H9 (cell line): ENCODE measurements at regions not wholly inside any gene's neighbourhood (a gene's known extent, or its start where the extent isn't known, plus 50 kb on each side); places are given as distances from the start of the nearest gene placed in this dataset.

Source experiments
- DNase-seq: peaks from one replicate; pipeline ENCODE4 v3.0.0-alpha.2; 2017
- H2AFZ ChIP-seq: one replicate; pipeline ENCODE4 v1.6.1; 2013; ENCODE audit warnings: mild to moderate bottlenecking, low read length, control low read depth, moderate library complexity
- H2AK5ac ChIP-seq: 2 replicates; pipeline ENCODE4 v1.6.1; 2013; ENCODE audit warnings: low read length, control low read depth, mixed read lengths; ENCODE audit not compliant: insufficient read length
- H2BK120ac ChIP-seq: one replicate; pipeline ENCODE4 v1.6.1; 2013; ENCODE audit warnings: low read depth, mild to moderate bottlenecking, low read length, control low read depth, inconsistent platforms; ENCODE audit not compliant: poor library complexity, severe bottlenecking
- H2BK12ac ChIP-seq: 2 replicates; pipeline ENCODE4 v1.6.1; 2013; ENCODE audit warnings: low read length, control low read depth, mixed read lengths, low read depth; ENCODE audit not compliant: insufficient read length
- H2BK15ac ChIP-seq: 2 replicates; pipeline ENCODE4 v1.6.1; 2013; ENCODE audit warnings: low read depth, low read length, control low read depth
- H2BK20ac ChIP-seq: one replicate; pipeline ENCODE4 v1.6.1; 2013; ENCODE audit warnings: low read depth, mild to moderate bottlenecking, low read length, control low read depth, inconsistent platforms; ENCODE audit not compliant: poor library complexity, severe bottlenecking
- H2BK5ac ChIP-seq: 2 replicates; pipeline ENCODE4 v1.6.1; 2013; ENCODE audit warnings: low read length, control low read depth, mixed read lengths; ENCODE audit not compliant: insufficient read length
- H3K14ac ChIP-seq: 2 replicates; pipeline ENCODE4 v1.6.1; 2013; ENCODE audit warnings: low read length, control low read depth; ENCODE audit not compliant: insufficient read depth
- H3K18ac ChIP-seq: 2 replicates; pipeline ENCODE4 v1.6.1; 2013; ENCODE audit warnings: low read depth, mild to moderate bottlenecking, mixed read lengths, low read length, control low read depth; ENCODE audit not compliant: insufficient read length
- H3K23ac ChIP-seq: 2 replicates; pipeline ENCODE4 v1.6.1; 2013; ENCODE audit warnings: low read length, control low read depth, mixed read lengths, low read depth; ENCODE audit not compliant: insufficient read length
- H3K23me2 ChIP-seq: 2 replicates; pipeline ENCODE4 v1.6.1; 2013; ENCODE audit warnings: low read depth, mild to moderate bottlenecking, mixed read lengths, low read length, control low read depth; ENCODE audit not compliant: insufficient read length, poor library complexity, severe bottlenecking
- H3K27ac ChIP-seq: 2 replicates; pipeline ENCODE4 v1.5.1; 2013; ENCODE audit warnings: low read length, control low read depth, mixed read lengths, low read depth; ENCODE audit not compliant: insufficient read length
- H3K27me3 ChIP-seq: 2 replicates; pipeline ENCODE4 v1.6.1; 2013; ENCODE audit warnings: low read length, control low read depth, inconsistent platforms; ENCODE audit not compliant: insufficient read depth
- H3K4ac ChIP-seq: 2 replicates; pipeline ENCODE4 v1.6.1; 2013; ENCODE audit warnings: low read depth, mild to moderate bottlenecking, control low read depth, inconsistent platforms, low read length, moderate library complexity
- H3K4me1 ChIP-seq: 2 replicates; pipeline ENCODE4 v1.6.1; 2013; ENCODE audit warnings: low read length, control low read depth, inconsistent platforms; ENCODE audit not compliant: insufficient read depth
- H3K4me2 ChIP-seq: 2 replicates; pipeline ENCODE4 v1.6.1; 2013; ENCODE audit warnings: low read length, control low read depth, mixed read lengths; ENCODE audit not compliant: insufficient read length, insufficient read depth
- H3K56ac ChIP-seq: 2 replicates; pipeline ENCODE4 v1.6.1; 2013; ENCODE audit warnings: low read depth, mild to moderate bottlenecking, mixed read lengths, low read length, control low read depth; ENCODE audit not compliant: insufficient read length
- H3K79me1 ChIP-seq: 2 replicates; pipeline ENCODE4 v1.6.1; 2013; ENCODE audit warnings: low read depth, mild to moderate bottlenecking, moderate library complexity, low read length, control low read depth, inconsistent platforms; ENCODE audit not compliant: insufficient read depth, poor library complexity, severe bottlenecking
- H3K79me2 ChIP-seq: 2 replicates; pipeline ENCODE4 v1.6.1; 2013; ENCODE audit warnings: low read length, control low read depth, inconsistent platforms; ENCODE audit not compliant: insufficient read depth
- H3K9ac ChIP-seq: 2 replicates; pipeline ENCODE4 v1.6.1; 2013; ENCODE audit warnings: low read length, control low read depth, mixed read lengths; ENCODE audit not compliant: insufficient read length; ENCODE audit errors: extremely low read depth
- H3K9me3 ChIP-seq: one replicate; pipeline ENCODE4 v1.6.1; 2013; ENCODE audit warnings: low read depth, low read length, inconsistent platforms; ENCODE audit not compliant: control insufficient read depth
- H3T11ph ChIP-seq: one replicate; pipeline ENCODE4 v1.6.1; 2013; ENCODE audit warnings: mild to moderate bottlenecking, low read length, control low read depth, inconsistent platforms
- H4K20me1 ChIP-seq: one replicate; pipeline ENCODE4 v1.6.1; 2013; ENCODE audit not compliant: control insufficient read depth, insufficient read length, insufficient read depth
- H4K5ac ChIP-seq: 2 replicates; pipeline ENCODE4 v1.6.1; 2013; ENCODE audit warnings: low read depth, mild to moderate bottlenecking, mixed read lengths, low read length, control low read depth; ENCODE audit not compliant: insufficient read length
- H4K8ac ChIP-seq: replicated peaks from 2 replicates; pipeline ENCODE4 v1.6.1; 2013; ENCODE audit warnings: low read length, control low read depth, mixed read lengths, low read depth; ENCODE audit not compliant: insufficient read length
- H4K91ac ChIP-seq: 2 replicates; pipeline ENCODE4 v1.6.1; 2013; ENCODE audit warnings: low read depth, mild to moderate bottlenecking, moderate library complexity, mixed read lengths, low read length, control low read depth; ENCODE audit not compliant: insufficient read length
- H3K27ac Mint-ChIP-seq, 3 experiments: 2 replicates in 2 of 3; 3 replicates in 1 of 3; pipeline ENCODE4 v1.8.0; 2020 to 2021; ENCODE audit warnings: mixed read lengths in 3 of 3, mild to moderate bottlenecking in 1 of 3, moderate library complexity in 1 of 3
- H3K27me3 Mint-ChIP-seq: 2 replicates; pipeline ENCODE4 v1.8.0; 2021; ENCODE audit warnings: low read depth, mild to moderate bottlenecking, moderate library complexity, mixed read lengths
- H3K36me3 Mint-ChIP-seq, 3 experiments: 2 replicates in 2 of 3; 3 replicates in 1 of 3; pipeline ENCODE4 v1.8.0; 2020 to 2021; ENCODE audit warnings: low read depth in 3 of 3, mixed read lengths in 3 of 3; ENCODE audit not compliant: insufficient read depth in 1 of 3
- H3K4me1 Mint-ChIP-seq, 2 experiments: 2 replicates each; pipeline ENCODE4 v1.8.0; 2020; ENCODE audit warnings: mixed read lengths in 2 of 2
- H3K4me3 Mint-ChIP-seq, 2 experiments: 2 replicates in 1 of 2; 3 replicates in 1 of 2; pipeline ENCODE4 v1.8.0; 2020 to 2021; ENCODE audit warnings: mild to moderate bottlenecking in 2 of 2, mixed read lengths in 2 of 2, moderate library complexity in 1 of 2
- H3K9me3 Mint-ChIP-seq, 2 experiments: 2 replicates in 1 of 2; 3 replicates in 1 of 2; pipeline ENCODE4 v1.8.0; 2020; ENCODE audit warnings: mild to moderate bottlenecking in 2 of 2, mixed read lengths in 2 of 2, moderate library complexity in 1 of 2
- WGBS: extraction: QIAGEN DNeasy Blood & Tissue Kit; methylation state at CpG from one replicate; pipeline ENCODE4 v1.1.7; 2013; ENCODE audit warnings: missing lambda C conversion rate, low lambda C conversion rate, mixed read lengths; ENCODE audit not compliant: insufficient read length; ENCODE audit errors: extremely low coverage; 5-methylcytosine and 5-hydroxymethylcytosine counted together
- TF ChIP-seq, protein P1 (sequence below): fragments of 200-600 bp; sonication (generic); conservative IDR thresholded peaks from 3 replicates; pipeline ENCODE4 v1.8.0; 2021; ENCODE audit warnings: antibody characterized with exemption, mild to moderate bottlenecking

DNA sequence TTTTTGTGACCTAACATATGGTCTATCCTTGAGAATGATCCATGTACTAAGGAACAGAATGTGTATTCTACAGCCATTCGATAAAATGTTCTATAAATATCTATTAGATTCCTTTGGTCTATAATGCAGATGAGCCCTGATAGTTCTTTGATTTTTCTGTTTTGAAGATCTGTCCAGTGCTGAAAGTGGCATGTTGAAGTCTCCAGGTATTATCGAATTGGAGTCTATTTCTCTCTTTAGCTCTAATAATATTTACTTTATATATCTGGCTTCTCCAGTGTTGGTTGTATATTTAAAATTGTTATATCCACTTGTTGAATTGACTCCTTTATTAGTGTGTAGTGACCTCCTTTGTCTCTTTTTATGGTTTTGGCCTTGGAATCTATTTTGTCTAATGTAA lies 377.9 kb downstream of the ARL6IP6 start:
- Histone ChIP-seq H4K91ac (no peak overlapping the region), H3K27me3 (no peaks in the 10 kb centered on the region), H4K8ac (no peak overlapping the region), H3K4me2 (no peak overlapping the region), H3K56ac (no peak overlapping the region), H2BK5ac (no peak overlapping the region), H3K4ac (no peak overlapping the region), H3K79me1 (no peaks in the 10 kb centered on the region), H4K20me1 (no peaks in the 10 kb centered on the region), H3K23ac (no peak overlapping the region), H3K9ac (no peak overlapping the region), H3K9me3 (no peaks in the 10 kb centered on the region), H3K18ac (no peak overlapping the region), H3K14ac (no peak overlapping the region), H3K23me2 (no peaks in the 10 kb centered on the region), H2BK20ac (no peak overlapping the region), H2AK5ac (no peak overlapping the region), H3T11ph (no peak overlapping the region), H3K79me2 (no peaks in the 10 kb centered on the region), H2BK12ac (no peak overlapping the region), H3K27ac (no peak overlapping the region), H3K4me1 (no peaks in the 10 kb centered on the region), H2BK15ac (no peak overlapping the region), H2BK120ac (no peak overlapping the region), H4K5ac (no peak overlapping the region), H2AFZ (no peak overlapping the region)
- TF ChIP-seq, protein P1, sequence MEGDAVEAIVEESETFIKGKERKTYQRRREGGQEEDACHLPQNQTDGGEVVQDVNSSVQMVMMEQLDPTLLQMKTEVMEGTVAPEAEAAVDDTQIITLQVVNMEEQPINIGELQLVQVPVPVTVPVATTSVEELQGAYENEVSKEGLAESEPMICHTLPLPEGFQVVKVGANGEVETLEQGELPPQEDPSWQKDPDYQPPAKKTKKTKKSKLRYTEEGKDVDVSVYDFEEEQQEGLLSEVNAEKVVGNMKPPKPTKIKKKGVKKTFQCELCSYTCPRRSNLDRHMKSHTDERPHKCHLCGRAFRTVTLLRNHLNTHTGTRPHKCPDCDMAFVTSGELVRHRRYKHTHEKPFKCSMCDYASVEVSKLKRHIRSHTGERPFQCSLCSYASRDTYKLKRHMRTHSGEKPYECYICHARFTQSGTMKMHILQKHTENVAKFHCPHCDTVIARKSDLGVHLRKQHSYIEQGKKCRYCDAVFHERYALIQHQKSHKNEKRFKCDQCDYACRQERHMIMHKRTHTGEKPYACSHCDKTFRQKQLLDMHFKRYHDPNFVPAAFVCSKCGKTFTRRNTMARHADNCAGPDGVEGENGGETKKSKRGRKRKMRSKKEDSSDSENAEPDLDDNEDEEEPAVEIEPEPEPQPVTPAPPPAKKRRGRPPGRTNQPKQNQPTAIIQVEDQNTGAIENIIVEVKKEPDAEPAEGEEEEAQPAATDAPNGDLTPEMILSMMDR, result no peak
- no peak for DNase-seq
- Mint-ChIP-seq H3K27ac (no peak overlapping the region), H3K4me1 (no peaks in the 10 kb centered on the region), H3K4me3 (no peak overlapping the region), H3K9me3 (peaks cover 0 to 7% of the 10 kb centered on the region in 2 experiments; a peak in 2 of 5 replicates), H3K27me3 (no peaks in the 10 kb centered on the region), H3K36me3 (no peaks in the 10 kb centered on the region; a peak in 1 of 7 replicates)
- no CpG with 5 or more reads among the region's 2 CpGs for WGBS
